NCI-H446 treated with DMSO at 0.1 percent for 48 hours (cell line): ENCODE measurements at regions not wholly inside any gene's neighbourhood (a gene's known extent, or its start where the extent isn't known, plus 50 kb on each side); places are given as distances from the start of the nearest gene placed in this dataset.

Experiments used
- DNase-seq: peaks from one replicate; lab custom pipeline; 2025; lab: John Stamatoyannopoulos, UW

DNA sequence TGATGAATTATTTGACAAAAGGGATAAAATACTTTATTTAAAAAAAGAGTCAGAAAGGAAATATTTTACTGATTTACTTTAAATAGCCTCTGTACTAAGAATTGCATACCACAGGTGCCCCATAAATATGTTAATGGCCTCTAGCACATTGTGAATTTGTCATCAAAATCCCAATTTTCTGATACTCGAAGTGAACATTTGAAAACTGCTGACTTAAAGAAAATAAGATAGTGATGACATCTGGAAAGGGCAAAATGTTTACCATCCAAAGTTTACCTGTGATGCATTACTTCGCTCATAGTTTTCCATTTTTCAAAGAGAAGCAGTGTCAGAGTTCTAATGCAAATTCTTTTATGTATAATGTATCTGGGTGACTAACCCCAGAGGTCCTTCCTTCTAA lies 455.4 kb downstream of the KLF5 start:
- DNase-seq, result no peak

DNA sequence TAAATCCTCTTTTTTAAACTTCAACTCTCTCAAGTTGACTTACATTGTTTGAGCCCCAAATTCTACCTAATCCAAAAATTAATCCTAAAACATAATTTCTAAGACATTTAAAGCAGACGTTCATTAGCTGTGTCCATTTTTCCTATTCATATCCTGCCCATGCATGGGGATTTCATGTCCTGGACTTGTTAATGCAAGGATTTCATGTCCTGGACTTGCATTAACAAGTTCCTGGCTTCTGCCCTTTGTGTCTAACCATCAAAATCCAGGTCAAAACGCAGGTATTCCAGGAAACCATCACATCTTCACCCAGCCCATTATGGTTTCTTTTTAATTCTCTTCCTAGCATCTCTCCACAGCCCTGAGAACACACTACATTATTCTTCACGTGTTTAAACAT lies 454.9 kb downstream of the KLF5 start:
- DNase-seq, result no peak

DNA sequence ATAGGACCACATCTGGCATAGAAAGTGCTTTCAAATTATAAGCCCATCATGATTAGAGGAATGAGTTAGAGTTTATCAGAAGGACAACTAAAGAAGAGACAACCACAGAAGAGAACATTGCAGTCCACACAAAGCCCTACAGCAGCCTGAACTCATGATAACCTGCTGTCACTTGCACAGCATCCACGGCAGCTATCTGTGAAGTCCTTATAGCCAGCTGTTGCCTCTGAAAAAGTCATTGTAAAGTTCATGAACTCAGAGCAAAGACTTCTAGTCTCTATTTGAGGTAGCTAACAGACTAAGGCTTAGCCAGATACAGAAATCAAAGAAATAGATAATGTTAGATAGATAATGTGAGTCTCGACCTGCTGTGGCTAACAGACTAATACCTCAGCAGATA lies 450.0 kb downstream of the KLF5 start:
- DNase-seq, result no peak

DNA sequence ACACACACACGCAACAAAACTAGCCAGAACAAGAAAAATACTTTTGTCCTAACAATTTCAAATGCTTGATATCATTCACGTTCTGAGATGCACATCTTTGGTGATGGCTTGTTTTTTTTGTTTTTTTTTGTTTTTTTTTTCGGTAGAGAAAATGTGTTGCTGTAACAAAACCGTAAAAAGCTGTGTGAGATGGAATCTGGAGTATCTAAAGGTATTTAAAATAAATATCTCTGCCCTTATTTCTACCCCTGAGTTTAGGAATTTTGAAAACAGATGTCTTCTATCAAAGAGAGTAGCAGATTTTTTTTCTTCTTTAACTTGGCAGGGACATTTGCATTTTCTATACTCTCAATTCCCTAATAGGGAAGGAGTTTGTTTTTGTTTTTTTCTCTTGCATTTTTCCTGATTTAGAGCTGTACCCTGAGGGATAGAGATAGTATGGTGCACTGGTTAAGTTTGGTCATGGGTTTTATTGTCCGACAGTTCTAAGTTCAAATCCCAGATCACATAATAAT lies 446.6 kb downstream of the KLF5 start:
- no peak for DNase-seq

DNA sequence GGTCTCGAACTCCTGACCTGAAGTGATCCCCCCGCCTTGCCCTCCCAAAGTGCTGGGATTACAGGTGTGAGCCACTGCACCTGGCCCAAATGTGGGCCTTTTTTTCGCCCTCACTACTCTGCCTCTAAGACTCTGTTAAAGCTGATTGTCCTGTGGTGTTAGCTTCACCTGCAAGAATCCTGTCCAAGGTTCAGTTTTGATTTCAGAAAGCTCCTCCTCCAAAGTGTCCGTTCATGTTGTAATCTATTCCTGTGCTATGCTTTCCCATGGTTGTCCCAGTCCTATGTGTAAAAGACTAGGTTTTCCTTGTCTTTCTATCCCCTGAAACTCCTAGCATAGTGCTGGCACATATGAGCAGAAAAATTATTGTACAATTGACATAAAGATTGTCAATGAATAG lies 440.9 kb downstream of the KLF5 start:
- DNase-seq, result no peak

DNA sequence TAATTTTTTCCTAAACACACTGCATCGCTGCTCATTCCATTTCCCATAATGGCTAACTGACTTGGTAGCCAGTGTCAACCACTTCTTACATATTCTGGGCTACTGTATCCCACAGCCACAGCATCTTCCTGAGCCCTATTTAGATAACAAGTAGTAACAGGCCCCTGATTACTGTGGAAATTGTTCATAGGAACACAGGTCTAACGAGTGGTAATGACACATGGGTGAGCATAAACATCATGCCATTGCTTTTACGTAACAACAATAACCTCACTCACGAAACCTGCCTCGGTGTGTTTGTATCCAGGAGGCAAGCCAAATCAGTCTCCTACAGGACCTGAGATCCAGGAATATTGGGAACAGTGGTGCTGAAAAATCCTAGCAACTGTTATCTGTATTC lies 438.6 kb downstream of the KLF5 start:
- DNase-seq, result no peak

DNA sequence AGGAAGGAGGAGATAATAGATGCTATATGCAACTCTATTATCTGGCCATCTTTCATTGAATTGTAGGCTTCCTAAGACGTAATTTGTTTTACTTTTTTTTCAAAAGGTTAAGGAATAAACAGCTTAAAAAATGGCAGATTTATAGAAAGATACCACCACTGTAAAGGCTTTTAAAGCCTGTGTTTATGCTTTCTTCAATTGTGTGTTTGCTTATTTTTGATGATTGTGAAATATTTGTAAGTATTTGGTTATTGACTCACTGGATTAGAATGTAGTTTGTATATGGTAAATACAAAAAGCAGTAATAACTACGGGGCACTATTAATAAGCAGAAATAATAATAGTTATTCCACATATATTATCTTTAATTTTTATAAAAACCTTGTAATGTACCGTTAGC lies 437.9 kb downstream of the KLF5 start:
- no peak for DNase-seq

DNA sequence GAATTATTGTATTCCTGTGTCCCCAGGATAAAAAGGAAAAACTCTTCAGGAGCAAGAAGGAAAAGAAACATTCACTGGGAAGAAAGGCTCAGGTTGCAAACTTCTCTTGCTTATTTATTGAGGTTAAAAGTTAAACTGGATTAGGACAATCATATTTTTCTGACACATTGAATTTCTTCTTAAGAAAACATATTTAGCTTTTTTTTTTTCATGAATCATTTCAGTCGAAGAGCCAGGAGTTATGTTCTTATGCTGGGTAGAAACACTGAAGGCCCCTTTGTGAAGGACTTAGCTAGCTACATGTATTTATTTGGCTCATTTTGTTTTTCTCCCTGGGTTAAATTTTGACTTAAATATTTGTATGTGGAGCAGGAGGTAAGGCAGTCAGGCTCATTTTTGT lies 434.0 kb downstream of the KLF5 start:
- no peak for DNase-seq

DNA sequence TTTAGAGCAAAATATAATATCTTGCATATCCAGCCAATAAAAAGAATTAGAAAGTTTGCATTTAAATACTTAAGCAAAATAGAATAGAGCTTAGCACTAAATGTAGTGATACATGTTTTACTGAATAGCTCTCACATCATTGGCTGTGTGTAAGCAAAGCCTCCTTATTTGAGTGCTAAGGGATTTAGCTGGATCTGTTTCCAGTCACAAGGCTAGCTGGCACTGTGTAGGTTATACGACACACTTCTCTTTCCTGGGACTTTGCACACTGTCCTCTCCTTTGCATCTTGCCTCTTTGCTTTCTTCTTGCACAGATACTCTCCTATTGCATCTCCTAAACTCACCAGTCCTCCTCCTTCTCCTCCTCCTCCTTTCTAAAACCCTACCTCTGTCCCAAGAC lies 423.8 kb downstream of the KLF5 start:
- no peak for DNase-seq

DNA sequence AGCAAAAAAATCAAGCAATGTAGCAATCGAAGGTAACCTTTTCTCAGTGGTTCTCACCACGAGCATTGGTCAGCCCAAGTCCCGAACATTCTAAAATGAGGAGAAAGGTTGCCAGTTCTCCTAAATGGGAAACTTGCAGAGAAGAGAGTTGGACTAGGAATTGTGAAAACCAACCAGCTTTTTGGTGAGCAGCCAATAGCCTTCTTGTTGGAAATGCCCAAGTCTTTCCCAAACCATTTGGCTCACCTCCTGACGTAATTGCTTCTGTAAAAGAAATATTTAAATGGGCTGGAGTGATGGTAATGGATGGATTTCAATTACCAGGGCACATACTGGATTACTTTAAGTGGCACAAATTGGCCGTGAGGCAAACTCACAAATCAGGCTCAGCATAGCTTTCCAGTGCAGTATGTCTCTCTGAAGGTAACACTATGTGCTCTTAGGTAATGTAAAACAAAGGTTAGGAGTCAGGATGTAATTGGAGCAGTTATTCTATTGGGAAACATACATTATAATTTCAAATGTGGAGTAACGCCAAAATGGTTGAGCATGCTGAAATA lies 423.2 kb downstream of the KLF5 start:
- no peak for DNase-seq

DNA sequence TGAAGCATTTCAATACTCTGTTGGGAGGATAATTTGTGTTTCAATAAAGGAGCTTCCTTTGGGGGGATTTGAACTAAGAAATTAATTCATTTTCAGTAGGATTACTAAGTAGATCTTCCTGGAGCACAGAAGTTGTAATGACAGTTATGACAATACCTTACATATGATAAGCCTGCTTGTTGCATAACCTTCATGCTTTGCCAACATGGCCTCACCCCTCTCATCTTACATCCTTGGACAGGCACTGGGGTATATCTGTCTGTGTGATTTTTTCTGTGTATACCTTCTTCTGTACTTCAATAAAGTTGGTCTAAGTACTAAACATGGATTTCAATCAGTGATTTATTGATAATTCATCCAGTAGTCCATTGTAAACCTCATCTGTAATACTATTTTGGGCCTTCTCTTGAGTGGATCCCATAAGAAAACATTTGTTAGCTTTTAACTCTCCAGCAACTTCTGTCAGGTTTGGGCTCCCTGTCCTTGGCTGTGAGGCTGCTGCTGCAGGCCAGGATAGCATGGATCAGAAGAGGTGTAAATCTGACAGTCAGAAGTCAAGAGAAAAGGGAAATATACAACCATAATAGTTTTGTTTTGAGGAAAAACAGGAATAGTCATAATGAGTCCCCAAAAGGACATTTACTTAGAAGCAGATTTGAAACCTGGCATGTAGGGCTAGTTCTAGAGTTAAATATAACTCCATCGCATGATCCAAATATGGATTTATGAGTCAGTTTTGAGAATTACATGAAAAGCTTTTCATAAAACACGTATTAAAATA lies 422.2 kb downstream of the KLF5 start:
- no peak for DNase-seq

DNA sequence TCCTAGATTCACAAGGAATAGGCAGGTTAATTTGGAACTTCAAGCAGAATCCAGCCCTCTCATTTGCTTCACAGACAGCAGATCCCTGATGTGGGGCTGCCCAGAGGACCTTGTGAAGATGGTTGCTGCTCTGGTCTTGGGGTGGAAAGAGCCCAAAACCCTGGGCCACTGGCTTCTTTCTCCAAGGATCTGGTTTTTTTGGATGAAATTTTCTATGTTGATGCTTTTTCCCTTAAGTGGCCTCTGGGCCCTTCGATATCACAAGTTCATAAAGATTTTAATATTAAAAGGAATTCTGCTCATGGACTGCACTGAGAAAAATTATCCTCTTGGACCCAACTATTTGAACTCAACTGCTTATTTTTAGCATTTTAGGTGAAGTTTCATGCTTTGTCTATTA lies 421.1 kb downstream of the KLF5 start:
- no peak for DNase-seq

DNA sequence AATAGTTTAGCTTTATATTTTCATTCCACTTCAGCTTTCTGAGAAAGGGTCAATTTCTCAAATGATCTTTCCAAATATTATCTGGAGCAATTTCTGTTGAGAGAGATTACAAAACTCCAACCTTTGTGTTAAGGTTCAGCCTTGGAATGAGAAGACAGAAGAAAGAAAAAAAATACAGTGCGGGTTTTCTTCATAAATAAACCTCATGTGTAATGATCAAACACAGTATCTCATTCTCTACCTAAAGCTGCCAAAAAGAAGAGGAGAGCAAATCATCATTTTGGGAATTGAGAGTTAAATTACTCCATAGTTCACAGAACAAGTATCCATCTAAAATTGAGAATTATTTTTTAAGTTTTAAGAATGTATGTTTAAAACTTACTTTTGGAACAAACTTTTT lies 420.5 kb downstream of the KLF5 start:
- DNase-seq, result no peak

DNA sequence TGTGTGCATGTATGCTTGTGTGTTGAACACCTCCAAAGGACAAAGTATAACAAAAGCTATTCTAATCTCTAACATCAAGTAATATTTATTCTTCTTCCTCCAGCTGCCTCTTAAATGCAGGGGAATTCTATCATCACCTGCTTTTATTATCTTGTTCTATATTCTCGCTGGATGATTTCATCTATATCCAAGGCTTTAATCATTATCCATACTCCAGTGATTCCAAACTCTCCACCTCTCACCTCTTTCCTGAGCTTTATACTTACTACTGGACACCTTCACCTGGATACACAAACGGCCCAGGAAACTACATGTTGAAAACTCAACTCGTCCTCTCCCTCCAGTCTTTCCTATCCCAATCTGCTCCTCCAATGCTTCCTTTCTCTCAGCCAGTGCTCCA lies 418.6 kb downstream of the KLF5 start:
- no peak for DNase-seq

DNA sequence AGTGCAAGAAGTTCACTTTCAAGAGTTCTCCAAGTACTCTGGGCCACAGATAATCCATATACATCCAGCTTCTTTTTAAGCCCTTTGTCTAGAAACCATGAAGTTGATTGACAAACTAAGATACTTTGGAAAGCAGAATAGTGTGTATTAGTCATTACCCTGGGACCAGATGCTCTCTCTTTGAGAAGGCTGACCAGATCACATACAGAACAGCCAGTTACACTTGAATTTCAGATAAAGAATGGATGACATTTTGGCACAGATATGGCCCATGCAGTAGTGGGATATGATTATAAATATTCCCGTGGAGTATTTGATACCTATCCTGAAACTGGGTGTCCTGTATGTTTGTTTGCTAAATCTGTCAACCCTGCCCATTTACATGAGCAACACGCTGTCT lies 414.2 kb downstream of the KLF5 start:
- no peak for DNase-seq

DNA sequence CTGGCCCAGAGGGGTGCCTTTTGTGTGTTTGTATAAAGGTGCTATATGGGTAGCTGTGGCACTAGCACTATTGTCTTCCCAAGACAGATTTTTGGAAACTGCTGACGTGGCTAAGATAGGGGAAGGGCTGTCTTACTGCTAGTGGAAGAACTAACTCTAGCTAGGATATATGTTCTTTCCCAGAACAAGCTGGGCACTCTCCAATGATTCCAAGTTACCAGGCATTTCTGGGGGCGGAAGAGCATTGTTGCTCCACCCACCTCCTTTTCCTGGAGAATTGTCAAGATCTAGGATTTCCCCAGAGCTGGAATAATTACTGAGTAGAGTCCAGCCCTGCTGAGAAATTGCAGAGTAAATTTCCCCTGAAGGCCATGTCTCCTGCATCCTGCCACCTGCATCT lies 408.3 kb downstream of the KLF5 start:
- DNase-seq, result no peak

DNA sequence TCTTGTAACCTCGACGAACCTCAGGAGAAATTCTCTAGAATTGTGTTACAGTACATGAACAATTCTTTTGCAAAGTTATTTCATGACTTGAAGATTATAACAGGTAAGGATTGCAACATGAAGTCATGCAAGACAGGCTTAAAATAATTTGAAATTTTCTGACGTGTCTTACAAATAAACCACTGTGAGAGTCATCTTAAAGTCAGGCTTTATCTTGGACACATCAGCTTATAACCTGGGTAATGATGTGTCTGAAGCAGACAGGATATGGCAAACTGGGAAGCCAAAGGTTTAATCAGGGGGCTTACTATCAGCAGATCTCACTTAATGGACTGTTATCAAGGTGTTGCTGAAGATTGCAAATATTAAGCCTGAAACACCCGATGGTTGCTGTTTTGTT lies 407.8 kb downstream of the KLF5 start:
- DNase-seq, result no peak

DNA sequence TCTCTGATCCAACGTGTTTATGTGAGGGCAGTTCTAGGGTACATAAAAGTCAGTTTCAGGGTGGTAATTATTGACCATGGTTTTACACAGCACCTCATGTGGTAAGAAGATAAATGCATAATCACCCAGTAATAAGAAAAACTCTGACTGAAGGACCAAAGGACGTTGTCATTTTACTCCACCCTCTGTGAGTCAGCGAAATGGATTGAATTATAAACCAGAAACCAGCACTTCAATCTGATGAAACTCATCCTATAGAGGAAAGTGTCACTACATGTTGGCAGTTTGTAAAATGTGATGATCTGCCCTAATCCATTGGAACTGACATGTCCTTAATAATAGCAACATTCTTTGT lies 406.8 kb downstream of the KLF5 start:
- DNase-seq, result no peak

DNA sequence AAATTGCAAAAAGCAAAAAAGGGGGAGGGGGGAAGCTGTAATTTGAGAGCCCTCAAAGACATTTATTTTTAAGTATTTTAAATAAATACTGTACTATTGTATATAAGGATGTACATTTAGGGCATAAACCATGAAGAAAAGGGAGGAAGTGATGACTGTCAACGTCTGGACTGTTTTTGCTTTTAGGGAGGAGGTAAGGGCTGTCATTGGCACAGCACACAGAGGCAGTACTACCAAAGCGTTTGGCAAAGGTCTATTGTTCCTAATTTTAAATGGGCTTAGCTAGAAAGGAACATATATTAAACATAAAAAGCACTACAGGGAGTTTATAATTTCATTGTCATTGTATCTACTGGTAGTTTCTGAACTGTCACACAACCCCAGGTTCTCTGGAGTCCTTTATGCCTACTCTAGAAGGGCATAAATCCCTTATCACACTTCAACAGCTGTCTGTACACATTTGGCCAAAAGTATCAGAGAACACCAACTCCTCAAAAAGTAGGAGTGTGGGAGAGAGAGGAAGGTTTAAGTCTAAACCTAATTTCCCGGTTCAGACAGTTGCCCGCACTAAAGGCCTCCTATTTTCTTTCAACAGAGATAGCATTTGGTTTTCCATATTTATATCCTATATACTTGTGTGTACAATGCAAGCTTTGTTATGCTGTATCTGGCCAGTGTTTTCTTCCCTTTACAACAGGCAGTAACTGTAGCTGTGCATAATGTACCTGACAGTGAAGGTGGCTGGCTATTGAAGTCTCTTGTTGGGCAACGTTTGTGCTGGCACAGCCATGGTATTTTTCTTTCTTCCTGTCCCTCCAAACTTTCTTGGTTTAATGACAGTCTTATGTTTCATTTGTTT lies 406.2 kb downstream of the KLF5 start:
- DNase-seq, result no peak

DNA sequence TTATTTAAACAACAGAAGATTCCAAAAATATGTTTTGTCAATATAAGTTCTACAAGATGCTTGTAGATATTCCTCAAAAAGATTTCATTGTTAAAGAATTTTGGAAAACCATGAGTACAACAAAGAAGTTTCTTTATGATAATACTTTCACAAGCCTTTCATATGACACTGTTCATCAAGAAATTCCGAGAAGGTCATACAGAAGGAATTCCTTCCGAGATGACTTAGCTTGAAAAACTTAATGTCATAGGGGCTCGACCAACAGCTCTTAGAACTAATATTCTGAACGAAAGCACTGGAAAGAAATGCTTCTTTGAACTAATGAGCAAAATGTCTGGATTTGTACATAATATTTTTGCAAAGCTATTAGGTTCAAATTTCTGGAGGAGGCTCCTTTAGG lies 403.4 kb downstream of the KLF5 start:
- no peak for DNase-seq

DNA sequence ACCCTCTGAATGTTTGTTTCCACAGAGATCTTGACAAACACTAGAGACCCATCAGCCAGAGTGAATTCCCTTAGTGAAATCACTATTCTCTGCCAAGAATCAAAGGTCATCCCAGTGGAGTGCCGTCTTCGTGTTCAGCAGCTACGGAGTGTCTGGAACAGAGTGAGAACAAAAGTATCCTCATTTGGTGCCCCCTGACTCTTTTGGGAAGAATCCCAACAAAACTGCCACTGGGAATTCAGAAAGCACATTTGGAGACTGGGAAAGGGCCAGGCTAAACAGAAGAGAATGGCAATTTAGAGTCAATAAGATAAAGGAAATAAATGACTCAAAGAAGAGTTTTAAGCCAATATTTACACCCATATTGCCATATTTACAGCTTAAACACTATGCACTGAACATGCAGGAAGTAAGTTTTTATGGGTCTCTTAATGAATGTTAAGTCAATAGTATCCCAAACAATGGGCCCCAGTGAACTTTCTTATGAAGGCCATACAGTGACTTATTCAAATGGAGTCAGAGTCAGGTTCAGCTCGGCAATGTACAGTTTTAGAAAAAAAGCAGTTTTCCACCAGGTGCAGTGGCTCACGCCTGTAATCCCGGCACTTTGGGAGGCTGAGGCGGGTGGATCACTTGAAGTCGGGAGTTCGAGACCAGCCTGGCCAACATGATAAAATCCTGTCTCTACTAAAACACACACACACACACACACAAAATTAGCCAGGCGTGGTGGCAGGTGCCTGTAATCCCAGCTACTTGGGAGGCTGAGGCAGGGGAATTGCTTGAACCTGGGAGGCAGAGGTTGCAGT lies 392.6 kb downstream of the KLF5 start:
- DNase-seq, result no peak

DNA sequence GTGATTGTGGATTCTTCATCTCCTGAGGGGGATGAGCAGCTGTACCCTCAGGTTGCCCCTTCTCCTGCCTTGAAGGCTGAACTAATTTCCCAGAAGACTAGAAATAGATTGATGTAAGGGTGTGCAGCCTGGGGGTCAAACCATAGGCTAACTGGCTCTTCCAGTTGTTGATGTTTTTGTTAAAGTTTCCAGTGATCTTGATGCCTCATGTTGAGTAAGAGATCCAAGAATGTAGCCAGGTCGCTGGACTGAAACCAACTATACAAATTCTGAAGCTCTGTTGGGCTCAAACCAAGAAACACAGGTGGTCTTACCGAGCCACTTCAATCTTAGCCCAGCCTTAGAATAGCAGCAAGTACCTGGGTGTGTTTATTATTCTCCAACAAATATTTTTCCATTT lies 391.8 kb downstream of the KLF5 start:
- no peak for DNase-seq
